ENCODE measurements at regions not wholly inside any gene's neighbourhood (a gene's known extent, or its start where the extent isn't known, plus 50 kb on each side); places are given as distances from the start of the nearest gene placed in this dataset.
"Not testable (repeated sequence)": the region's sequence is repeated elsewhere in the genome, so short reads cannot be mapped to it uniquely, and the experiment has no call there.

GRCh38 chr5:40165789-40166728 is 513.7 kb upstream of the PTGER4 start:
- DNase-seq (ENCODE audit: extremely low read depth, low read depth, low spot score): no peak

GRCh38 chr5:40165106-40165788 is 514.5 kb upstream of the PTGER4 start:
- no peak for DNase-seq (ENCODE audit: extremely low read depth, low read depth, low spot score)

GRCh38 chr5:40160435-40160834 is 519.3 kb upstream of the PTGER4 start:
- no peak for DNase-seq (ENCODE audit: extremely low read depth, low read depth, low spot score)

GRCh38 chr5:40154194-40154593 is 525.5 kb upstream of the PTGER4 start:
- DNase-seq (ENCODE audit: extremely low read depth, low read depth, low spot score): no peak

GRCh38 chr5:40150896-40151295 is 528.8 kb upstream of the PTGER4 start:
- DNase-seq (ENCODE audit: extremely low read depth, low read depth, low spot score): no peak

- no peak for DNase-seq (ENCODE audit: extremely low read depth, low read depth, low spot score)
Observed at GRCh38 chr5:40141896-40142295, 537.8 kb upstream of the PTGER4 start.

- no peak for DNase-seq (ENCODE audit: extremely low read depth, low read depth, low spot score)
Observed at GRCh38 chr5:40141418-40141817, 538.3 kb upstream of the PTGER4 start.

- DNase-seq (ENCODE audit: extremely low read depth, low read depth, low spot score): no peak
Observed at GRCh38 chr5:40137223-40137622, 542.5 kb upstream of the PTGER4 start.

- DNase-seq (ENCODE audit: extremely low read depth, low read depth, low spot score): no peak
Observed at GRCh38 chr5:40134883-40135520, 544.7 kb upstream of the PTGER4 start.

- DNase-seq (ENCODE audit: extremely low read depth, low read depth, low spot score): no peak
Observed at GRCh38 chr5:40124367-40124766, 555.3 kb upstream of the PTGER4 start.

GRCh38 chr5:40121236-40121635 is 558.5 kb upstream of the PTGER4 start:
- DNase-seq (ENCODE audit: extremely low read depth, low read depth, low spot score): no peak

GRCh38 chr5:40112875-40113274 is 566.8 kb upstream of the PTGER4 start:
- no peak for DNase-seq (ENCODE audit: extremely low read depth, low read depth, low spot score)

GRCh38 chr5:40111036-40111435 is 568.7 kb upstream of the PTGER4 start:
- not testable (repeated sequence) for DNase-seq (ENCODE audit: extremely low read depth, low read depth, low spot score)

GRCh38 chr5:40108764-40109390 is 570.8 kb upstream of the PTGER4 start:
- not testable (repeated sequence) for DNase-seq (ENCODE audit: extremely low read depth, low read depth, low spot score)

- not testable (repeated sequence) for DNase-seq (ENCODE audit: extremely low read depth, low read depth, low spot score)
Observed at GRCh38 chr5:40107786-40108185, 571.9 kb upstream of the PTGER4 start.

- no peak for DNase-seq (ENCODE audit: extremely low read depth, low read depth, low spot score)
Observed at GRCh38 chr5:40106847-40107246, 572.9 kb upstream of the PTGER4 start.

- no peak for DNase-seq (ENCODE audit: extremely low read depth, low read depth, low spot score)
Observed at GRCh38 chr5:40098313-40098712, 581.4 kb upstream of the PTGER4 start.

- DNase-seq (ENCODE audit: extremely low read depth, low read depth, low spot score): no peak
Observed at GRCh38 chr5:40093550-40093949, 586.2 kb upstream of the PTGER4 start.

GRCh38 chr5:40089269-40089668 is 590.4 kb upstream of the PTGER4 start:
- no peak for DNase-seq (ENCODE audit: extremely low read depth, low read depth, low spot score)

GRCh38 chr5:40084614-40085013 is 595.1 kb upstream of the PTGER4 start:
- no peak for DNase-seq (ENCODE audit: extremely low read depth, low read depth, low spot score)

- DNase-seq (ENCODE audit: extremely low read depth, low read depth, low spot score): no peak
Observed at GRCh38 chr5:40082313-40082712, 597.4 kb upstream of the PTGER4 start.

Measured in glomerular endothelial cell (primary cell).